Fibroblast of the conjunctiva (primary cell): ENCODE measurements at regions not wholly inside any gene's neighbourhood (a gene's known extent, or its start where the extent isn't known, plus 50 kb on each side); places are given as distances from the start of the nearest gene placed in this dataset.

ENCODE experiments used
- DNase-seq: peaks from one replicate; pipeline ENCODE4 v3.0.0-alpha.2; 2010; ENCODE audit warnings: low read depth

- DNase-seq: no peak
Observed at GRCh38 chr6:164152611-164153010, 738.1 kb downstream of the QKI start.

GRCh38 chr6:164151161-164152120 is 736.9 kb downstream of the QKI start:
- no peak for DNase-seq

- no peak for DNase-seq
Observed at GRCh38 chr6:164150232-164150631, 735.7 kb downstream of the QKI start.

- no peak for DNase-seq
Observed at GRCh38 chr6:164148788-164149187, 734.3 kb downstream of the QKI start.

GRCh38 chr6:164144316-164144715 is 729.8 kb downstream of the QKI start:
- no peak for DNase-seq

GRCh38 chr6:164142322-164142721 is 727.8 kb downstream of the QKI start:
- DNase-seq: no peak

GRCh38 chr6:164135511-164136132 is 721.1 kb downstream of the QKI start:
- DNase-seq: no peak

- DNase-seq: no peak
Observed at GRCh38 chr6:164133095-164133494, 718.6 kb downstream of the QKI start.

GRCh38 chr6:164130585-164130984 is 716.1 kb downstream of the QKI start:
- DNase-seq: no peak

GRCh38 chr6:164130151-164130550 is 715.6 kb downstream of the QKI start:
- no peak for DNase-seq

- no peak for DNase-seq
Observed at GRCh38 chr6:164129218-164129617, 714.7 kb downstream of the QKI start.

- no peak for DNase-seq
Observed at GRCh38 chr6:164128101-164128500, 713.6 kb downstream of the QKI start.

GRCh38 chr6:164124986-164125385 is 710.5 kb downstream of the QKI start:
- no peak for DNase-seq

GRCh38 chr6:164124473-164124872 is 710.0 kb downstream of the QKI start:
- DNase-seq: no peak

GRCh38 chr6:164122109-164122508 is 707.6 kb downstream of the QKI start:
- no peak for DNase-seq

- no peak for DNase-seq
Observed at GRCh38 chr6:164121527-164121926, 707.0 kb downstream of the QKI start.

GRCh38 chr6:164114651-164115050 is 700.1 kb downstream of the QKI start:
- DNase-seq: no peak

- DNase-seq: no peak
Observed at GRCh38 chr6:164114051-164114450, 699.5 kb downstream of the QKI start.

- no peak for DNase-seq
Observed at GRCh38 chr6:164113637-164114036, 699.1 kb downstream of the QKI start.

- no peak for DNase-seq
Observed at GRCh38 chr6:164109770-164110140, 695.2 kb downstream of the QKI start.

GRCh38 chr6:164108869-164109769 is 694.6 kb downstream of the QKI start:
- no peak for DNase-seq

GRCh38 chr6:164108092-164108491 is 693.6 kb downstream of the QKI start:
- no peak for DNase-seq
